IPS DF 4.7 (cell line): ENCODE measurements at regions not wholly inside any gene's neighbourhood (a gene's known extent, or its start where the extent isn't known, plus 50 kb on each side); places are given as distances from the start of the nearest gene placed in this dataset.

Source experiments
- DNase-seq: peaks from one replicate; pipeline ENCODE4 v3.0.0-alpha.2; 2013; ENCODE audit warnings: low spot score; ENCODE audit errors: extremely low read depth

GRCh38 chr5:126341906-126342630 lies 81.1 kb upstream of the GRAMD2B start:
- DNase-seq, result no peak

- no peak for DNase-seq
These were observed 74.2 kb upstream of the GRAMD2B start for GRCh38 chr5:126348855-126349635.

- DNase-seq, result no peak
These were observed 72.1 kb upstream of the GRAMD2B start for GRCh38 chr5:126351153-126351552.

- no peak for DNase-seq
These were observed 69.0 kb upstream of the GRAMD2B start for GRCh38 chr5:126354012-126354857.

- DNase-seq, result no peak
These were observed 68.1 kb upstream of the GRAMD2B start for GRCh38 chr5:126354858-126355731.

- no peak for DNase-seq
These were observed 67.3 kb upstream of the GRAMD2B start for GRCh38 chr5:126355940-126356339.

GRCh38 chr5:126357585-126358342 lies 65.4 kb upstream of the GRAMD2B start:
- no peak for DNase-seq

GRCh38 chr5:126358525-126358924 lies 64.7 kb upstream of the GRAMD2B start:
- no peak for DNase-seq

GRCh38 chr5:126359884-126360283 lies 63.3 kb upstream of the GRAMD2B start:
- DNase-seq, result no peak

GRCh38 chr5:126360467-126360866 lies 62.7 kb upstream of the GRAMD2B start:
- DNase-seq, result no peak

GRCh38 chr5:126363658-126364057 lies 59.6 kb upstream of the GRAMD2B start:
- no peak for DNase-seq

- no peak for DNase-seq
These were observed 58.9 kb upstream of the GRAMD2B start for GRCh38 chr5:126364206-126364902.

- DNase-seq, result no peak
These were observed 57.6 kb upstream of the GRAMD2B start for GRCh38 chr5:126365446-126366198.

- DNase-seq, result no peak
These were observed 57.0 kb upstream of the GRAMD2B start for GRCh38 chr5:126366199-126366560.

GRCh38 chr5:126368239-126368812 lies 54.9 kb upstream of the GRAMD2B start:
- DNase-seq, result peak; percentile 46

GRCh38 chr5:126369083-126369482 lies 54.1 kb upstream of the GRAMD2B start:
- DNase-seq, result no peak

GRCh38 chr5:126369995-126370731 lies 53.0 kb upstream of the GRAMD2B start:
- DNase-seq, result no peak
